ENCODE measurements at regions not wholly inside any gene's neighbourhood (a gene's known extent, or its start where the extent isn't known, plus 50 kb on each side); places are given as distances from the start of the nearest gene placed in this dataset.

DNA sequence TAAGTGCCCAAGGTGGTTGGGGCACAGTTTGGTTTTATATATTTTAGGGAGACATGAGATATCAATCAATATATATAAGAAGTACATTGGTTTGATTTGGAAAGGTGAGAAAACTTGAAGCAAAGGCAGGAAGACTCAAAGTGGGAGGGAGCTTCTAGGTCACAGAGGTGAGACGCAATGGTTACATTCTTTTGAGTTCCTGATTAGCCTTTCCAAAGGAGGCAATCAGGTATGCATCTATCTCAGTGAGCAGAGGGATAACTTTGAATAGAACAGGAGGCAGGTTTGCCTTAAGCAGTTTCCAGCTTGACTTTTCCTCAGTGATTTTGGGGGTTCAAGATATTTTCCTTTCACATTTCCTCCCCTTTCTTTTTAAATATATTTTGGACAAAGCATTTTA lies 58.0 kb upstream of the SLC35F1 start:
- TF ChIP-seq, protein P1, sequence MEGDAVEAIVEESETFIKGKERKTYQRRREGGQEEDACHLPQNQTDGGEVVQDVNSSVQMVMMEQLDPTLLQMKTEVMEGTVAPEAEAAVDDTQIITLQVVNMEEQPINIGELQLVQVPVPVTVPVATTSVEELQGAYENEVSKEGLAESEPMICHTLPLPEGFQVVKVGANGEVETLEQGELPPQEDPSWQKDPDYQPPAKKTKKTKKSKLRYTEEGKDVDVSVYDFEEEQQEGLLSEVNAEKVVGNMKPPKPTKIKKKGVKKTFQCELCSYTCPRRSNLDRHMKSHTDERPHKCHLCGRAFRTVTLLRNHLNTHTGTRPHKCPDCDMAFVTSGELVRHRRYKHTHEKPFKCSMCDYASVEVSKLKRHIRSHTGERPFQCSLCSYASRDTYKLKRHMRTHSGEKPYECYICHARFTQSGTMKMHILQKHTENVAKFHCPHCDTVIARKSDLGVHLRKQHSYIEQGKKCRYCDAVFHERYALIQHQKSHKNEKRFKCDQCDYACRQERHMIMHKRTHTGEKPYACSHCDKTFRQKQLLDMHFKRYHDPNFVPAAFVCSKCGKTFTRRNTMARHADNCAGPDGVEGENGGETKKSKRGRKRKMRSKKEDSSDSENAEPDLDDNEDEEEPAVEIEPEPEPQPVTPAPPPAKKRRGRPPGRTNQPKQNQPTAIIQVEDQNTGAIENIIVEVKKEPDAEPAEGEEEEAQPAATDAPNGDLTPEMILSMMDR (IDR thresholded peaks at IDR 0.05) = no peak
- TF ChIP-seq, protein P2, sequence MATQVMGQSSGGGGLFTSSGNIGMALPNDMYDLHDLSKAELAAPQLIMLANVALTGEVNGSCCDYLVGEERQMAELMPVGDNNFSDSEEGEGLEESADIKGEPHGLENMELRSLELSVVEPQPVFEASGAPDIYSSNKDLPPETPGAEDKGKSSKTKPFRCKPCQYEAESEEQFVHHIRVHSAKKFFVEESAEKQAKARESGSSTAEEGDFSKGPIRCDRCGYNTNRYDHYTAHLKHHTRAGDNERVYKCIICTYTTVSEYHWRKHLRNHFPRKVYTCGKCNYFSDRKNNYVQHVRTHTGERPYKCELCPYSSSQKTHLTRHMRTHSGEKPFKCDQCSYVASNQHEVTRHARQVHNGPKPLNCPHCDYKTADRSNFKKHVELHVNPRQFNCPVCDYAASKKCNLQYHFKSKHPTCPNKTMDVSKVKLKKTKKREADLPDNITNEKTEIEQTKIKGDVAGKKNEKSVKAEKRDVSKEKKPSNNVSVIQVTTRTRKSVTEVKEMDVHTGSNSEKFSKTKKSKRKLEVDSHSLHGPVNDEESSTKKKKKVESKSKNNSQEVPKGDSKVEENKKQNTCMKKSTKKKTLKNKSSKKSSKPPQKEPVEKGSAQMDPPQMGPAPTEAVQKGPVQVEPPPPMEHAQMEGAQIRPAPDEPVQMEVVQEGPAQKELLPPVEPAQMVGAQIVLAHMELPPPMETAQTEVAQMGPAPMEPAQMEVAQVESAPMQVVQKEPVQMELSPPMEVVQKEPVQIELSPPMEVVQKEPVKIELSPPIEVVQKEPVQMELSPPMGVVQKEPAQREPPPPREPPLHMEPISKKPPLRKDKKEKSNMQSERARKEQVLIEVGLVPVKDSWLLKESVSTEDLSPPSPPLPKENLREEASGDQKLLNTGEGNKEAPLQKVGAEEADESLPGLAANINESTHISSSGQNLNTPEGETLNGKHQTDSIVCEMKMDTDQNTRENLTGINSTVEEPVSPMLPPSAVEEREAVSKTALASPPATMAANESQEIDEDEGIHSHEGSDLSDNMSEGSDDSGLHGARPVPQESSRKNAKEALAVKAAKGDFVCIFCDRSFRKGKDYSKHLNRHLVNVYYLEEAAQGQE (IDR thresholded peaks at IDR 0.05; ENCODE audit: insufficient read depth in 1 of 2, low read depth in 2 of 2, low read length in 1 of 2) = no peak
- TF ChIP-seq POLR2AphosphoS5 (IDR thresholded peaks at IDR 0.05; ENCODE audit: low read depth, low read length) = no peak
- TF ChIP-seq TCF7L2 (IDR thresholded peaks at IDR 0.05; ENCODE audit: low read depth, low read length) = no peak
- no peak for TF ChIP-seq SIN3A (IDR thresholded peaks at IDR 0.05; ENCODE audit: borderline replicate concordance, insufficient read depth, low read depth, low read length)
